Epidermal melanocyte (primary cell): ENCODE measurements at regions not wholly inside any gene's neighbourhood (a gene's known extent, or its start where the extent isn't known, plus 50 kb on each side); places are given as distances from the start of the nearest gene placed in this dataset.
"Not testable (repeated sequence)": the region's sequence is repeated elsewhere in the genome, so short reads cannot be mapped to it uniquely, and the experiment has no call there.

ENCODE experiments used
- DNase-seq: peaks from one replicate; pipeline ENCODE4 v3.0.0; 2011; ENCODE audit warnings: low spot score; ENCODE audit not compliant: insufficient read length

DNA sequence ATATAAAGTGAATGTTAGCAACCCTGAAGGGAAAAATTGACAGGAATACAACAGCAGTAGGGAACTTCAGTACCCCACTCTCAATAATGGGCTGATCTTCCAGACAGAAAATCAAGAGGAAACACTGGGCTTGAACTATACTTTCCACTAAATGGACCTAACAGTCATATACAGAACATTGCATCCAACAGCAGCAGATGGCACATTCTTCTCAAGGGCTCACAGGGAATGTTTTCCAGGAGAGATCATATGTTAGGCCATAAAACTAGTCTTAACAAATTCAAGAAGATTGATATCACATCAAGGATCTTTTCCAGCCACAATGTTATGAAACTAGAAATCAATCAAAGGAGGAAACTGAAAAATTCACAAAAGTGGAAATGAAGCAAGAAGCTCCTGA is 252.1 kb downstream of the GADD45G start:
- DNase-seq, result not testable (repeated sequence)

- not testable (repeated sequence) for DNase-seq
Measured at GRCh38 chr9:89859842-89860241, 255.0 kb downstream of the GADD45G start.

DNA sequence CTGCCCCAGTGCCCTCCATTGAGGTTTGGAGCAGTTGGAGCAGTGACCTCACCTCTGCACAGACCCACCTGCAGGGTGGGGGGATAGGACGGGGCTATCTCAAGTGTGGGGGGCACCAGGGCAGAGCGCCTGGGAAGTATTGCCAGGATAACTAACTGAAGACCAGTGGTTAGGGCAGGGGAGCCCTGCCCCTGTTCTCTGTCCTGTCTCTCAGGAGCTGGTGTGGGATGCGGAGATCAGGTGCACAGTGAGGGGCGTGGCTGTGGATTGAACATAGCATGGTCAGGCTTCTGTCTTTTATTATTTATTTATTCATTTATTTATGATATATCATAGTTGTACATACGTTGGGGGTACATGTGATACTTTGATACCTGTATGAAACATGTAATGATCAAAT is 256.6 kb downstream of the GADD45G start:
- DNase-seq, result not testable (repeated sequence)

DNA sequence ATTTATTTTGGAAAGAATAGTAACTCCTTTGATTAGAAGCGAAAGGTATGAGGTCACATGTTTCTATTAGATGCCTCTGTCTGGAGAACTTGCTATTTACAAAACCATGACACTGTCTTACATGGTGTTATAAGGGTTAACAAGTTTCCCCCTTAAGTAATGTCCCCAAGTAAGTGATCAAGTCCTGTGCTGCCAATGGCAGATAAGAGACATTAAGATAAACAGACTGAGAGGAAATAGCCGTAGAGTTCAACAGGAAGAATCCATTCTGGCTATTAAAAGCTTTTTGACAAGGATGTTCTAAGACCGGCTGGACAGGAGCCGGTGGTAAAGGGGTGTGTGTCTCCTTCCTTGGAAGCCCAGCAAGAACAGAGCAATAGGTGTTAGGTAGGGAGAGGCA is 257.5 kb downstream of the GADD45G start:
- DNase-seq, result no peak

GRCh38 chr9:89863141-89863540 is 258.3 kb downstream of the GADD45G start:
- no peak for DNase-seq

- DNase-seq, result no peak
Measured at GRCh38 chr9:89863837-89864236, 259.0 kb downstream of the GADD45G start.

- DNase-seq, result no peak
Measured at GRCh38 chr9:89864257-89864656, 259.4 kb downstream of the GADD45G start.

DNA sequence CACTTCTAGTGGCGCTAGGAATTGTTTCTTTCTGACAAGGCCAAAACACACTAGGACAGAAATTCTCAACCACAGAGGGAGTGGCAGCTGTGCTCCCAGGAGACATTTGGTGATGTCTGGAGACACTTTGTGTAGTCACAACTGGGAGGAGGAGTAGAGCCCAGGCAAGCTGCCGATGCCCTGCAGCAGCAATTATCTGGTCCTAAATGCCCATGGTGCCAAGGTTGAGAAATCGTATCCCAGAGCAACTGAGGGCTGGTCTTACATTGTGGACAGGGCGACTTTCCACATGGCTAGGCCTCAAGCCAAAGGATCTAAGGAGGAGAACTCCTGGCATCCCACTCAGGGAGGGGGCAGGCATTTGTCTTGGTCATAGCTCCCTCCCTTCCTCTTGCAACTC is 259.9 kb downstream of the GADD45G start:
- no peak for DNase-seq

DNA sequence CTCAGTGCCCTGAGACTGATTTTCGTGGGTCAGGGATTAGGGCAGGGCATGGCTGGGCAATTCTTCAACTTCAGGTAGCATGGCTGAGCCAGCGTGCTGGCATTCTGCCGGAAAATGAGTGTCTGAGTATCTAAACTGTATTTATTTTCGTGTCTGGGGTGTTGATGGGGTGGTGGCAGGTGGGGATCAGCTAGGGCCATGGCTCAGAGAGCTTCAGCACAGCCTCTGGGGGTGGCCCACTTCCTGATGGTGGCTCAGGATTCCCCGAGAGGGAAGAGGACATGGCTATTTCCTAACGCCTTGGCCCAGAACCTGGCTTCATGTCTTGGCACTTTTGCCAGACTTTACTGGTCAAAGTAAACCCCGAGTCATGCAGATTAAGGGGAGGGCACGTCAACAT is 260.5 kb downstream of the GADD45G start:
- DNase-seq, result no peak

GRCh38 chr9:89865981-89866380 is 261.2 kb downstream of the GADD45G start:
- no peak for DNase-seq

GRCh38 chr9:89866701-89867100 is 261.9 kb downstream of the GADD45G start:
- DNase-seq, result no peak

GRCh38 chr9:89868100-89868499 is 263.3 kb downstream of the GADD45G start:
- DNase-seq, result no peak

DNA sequence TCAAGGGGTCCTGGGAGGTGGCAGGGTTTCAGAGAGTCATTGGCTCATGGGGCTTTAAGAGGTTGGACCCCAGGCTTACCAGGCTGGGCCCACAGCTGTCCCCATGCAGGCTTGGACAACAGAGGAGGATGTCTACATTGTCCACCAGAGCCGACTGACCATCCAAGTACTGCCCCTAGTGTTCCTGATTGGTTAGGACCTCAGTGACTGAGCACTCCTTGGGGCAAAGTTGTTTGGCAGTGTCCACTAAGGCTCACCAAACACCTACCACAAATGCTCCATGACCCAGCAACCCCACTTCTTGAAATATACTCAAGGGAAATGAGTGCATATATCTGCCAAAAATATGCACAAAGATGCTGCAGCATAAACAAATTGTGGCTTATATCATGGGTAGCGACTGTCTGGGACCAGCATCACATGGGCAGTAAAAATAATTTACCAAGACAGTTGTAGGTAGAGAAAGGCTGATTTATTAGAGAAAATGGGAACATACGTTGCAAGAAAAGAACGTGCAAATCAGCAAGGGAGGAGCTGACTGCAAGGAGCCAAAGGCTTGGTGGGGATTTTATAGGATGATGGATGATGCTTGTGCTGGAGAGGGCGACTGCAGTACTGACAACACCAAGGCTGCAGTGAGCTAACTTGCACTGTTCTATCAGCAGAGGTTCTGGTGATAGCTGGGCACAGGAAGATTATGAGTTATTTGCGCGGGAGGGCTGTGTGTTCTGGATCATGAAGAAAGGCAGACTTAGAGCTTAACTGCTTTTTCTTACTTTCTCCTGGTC is 265.2 kb downstream of the GADD45G start:
- no peak for DNase-seq

- no peak for DNase-seq
Measured at GRCh38 chr9:89871871-89872331, 267.1 kb downstream of the GADD45G start.

GRCh38 chr9:89872426-89872912 is 267.7 kb downstream of the GADD45G start:
- no peak for DNase-seq

GRCh38 chr9:89872913-89873707 is 268.3 kb downstream of the GADD45G start:
- DNase-seq, result no peak

DNA sequence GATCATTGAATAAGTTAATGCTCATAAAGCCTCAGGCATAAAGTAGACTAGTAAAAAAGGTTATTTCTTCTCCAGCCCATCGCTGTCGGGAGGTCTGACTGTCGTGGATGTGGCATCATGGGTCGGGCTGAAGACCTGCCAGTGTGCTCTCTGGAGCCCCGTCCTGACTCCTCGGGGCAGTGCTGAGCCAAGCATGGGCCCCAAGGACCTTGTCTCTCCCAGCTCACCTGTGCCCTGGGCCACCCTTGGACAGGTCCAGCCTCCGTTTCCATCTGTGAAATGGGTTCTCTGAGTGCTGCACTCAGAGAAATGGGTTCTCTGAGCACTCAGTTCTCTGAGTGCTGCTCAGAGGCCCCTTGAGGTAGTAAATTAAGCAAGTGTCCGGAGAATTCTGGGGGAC is 269.0 kb downstream of the GADD45G start:
- no peak for DNase-seq

DNA sequence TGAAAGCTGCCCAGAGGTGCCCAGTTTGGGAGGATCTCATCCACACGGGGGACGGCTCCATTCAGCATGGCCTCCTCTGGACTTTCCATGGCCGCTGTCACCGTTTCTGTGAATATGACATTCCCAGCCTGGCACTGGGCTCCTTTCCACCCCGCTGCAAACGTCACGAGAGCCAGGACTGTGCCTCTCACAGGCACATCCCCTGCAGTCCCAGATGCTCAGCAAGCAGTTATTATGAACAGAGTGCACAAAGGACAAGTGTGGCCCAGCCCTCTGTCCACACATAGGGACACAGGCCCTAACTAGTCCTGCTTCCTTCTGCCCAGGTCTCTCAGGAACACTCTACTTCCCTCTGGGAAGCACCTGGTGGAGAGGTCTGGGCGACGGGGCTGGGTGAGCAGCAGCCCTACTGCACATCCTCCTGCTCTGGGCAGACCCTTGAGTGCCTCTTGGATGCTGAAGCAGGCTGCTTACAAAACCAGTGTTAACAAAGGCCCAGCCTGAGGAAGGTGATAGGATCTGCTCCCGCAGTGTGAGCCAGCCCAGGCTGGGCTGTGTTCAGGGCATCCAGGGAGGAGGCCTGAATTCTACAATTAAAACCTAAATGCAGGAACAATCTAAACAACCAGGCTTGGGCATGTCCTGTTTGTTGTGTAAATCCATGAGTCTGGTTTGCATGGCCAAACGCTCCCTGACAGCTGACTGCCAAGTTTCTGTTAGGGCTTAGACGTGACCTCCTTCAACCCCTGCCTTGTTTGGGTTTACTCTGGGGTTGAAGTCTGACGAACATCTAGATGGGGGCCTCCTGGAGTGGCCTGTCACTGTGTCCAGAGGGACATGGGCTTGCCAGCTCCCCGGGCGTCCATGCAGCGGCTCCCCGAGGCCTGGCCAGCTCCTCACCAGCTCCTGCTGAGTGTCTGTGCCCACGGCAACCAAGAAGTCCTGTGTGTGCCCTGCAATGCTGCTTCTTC is 269.8 kb downstream of the GADD45G start:
- DNase-seq, result no peak

GRCh38 chr9:89877051-89878002 is 272.5 kb downstream of the GADD45G start:
- no peak for DNase-seq

DNA sequence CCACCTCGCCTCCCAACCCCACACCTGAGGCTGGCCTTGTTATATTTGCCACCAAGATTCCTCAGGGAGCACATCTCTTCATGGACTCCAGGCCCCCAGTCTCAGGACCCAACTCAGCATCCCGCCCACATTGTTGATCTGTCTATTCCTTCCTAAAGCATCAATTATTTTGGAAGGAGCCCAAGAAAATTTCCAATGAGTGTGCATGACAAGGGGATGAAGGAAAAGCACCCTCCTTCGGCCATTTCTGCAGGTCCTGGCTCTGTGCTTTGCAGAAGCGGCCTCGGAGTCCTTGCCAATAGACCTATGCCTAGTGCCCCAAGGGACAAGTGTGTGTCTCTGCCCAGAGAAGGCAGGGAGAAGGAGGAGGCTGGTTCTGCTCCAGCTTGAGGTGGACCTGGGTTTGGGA is 273.2 kb downstream of the GADD45G start:
- no peak for DNase-seq
